ENCODE measurements at regions not wholly inside any gene's neighbourhood (a gene's known extent, or its start where the extent isn't known, plus 50 kb on each side); places are given as distances from the start of the nearest gene placed in this dataset.

- no peak for TF ChIP-seq ZNF687 (IDR thresholded peaks at IDR 0.05)
These were observed 226.2 kb downstream of the PDCD6IP start (continued) for GRCh38 chr3:34024447-34025240.

DNA sequence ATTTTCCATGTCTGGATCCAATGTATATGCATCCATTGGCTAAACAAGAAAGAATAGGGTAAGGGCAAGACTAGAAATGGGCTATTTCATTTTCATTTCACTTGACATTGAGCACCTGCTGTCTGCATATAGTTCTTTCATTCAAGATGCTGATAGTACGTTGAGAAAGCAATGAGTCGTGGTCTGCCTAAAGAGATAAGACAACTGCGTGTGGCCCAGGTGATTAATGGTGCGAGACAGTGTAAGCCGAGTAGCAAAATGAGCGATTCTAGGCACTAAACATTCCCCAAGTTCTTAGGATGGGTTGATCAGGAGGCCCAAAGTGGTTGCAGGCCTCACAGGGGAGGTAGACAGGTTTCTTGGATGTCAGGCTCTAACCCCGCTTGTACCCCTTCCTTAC is 235.4 kb downstream of the PDCD6IP start:
- Histone ChIP-seq H3K36me3 (ENCODE audit: control insufficient read depth in 2 of 2, insufficient read depth in 2 of 2, low read length in 1 of 2) (no peaks in the 10 kb centered on the region), H3K9me3 (replicated peaks; ENCODE audit: control insufficient read depth, insufficient read depth, low read length) (no peaks in the 10 kb centered on the region; the same call in 2 of the 3 replicates), H3K4me3 (no peak overlapping the region), H3K79me2 (ENCODE audit: control insufficient read depth, insufficient read depth, low read length) (no peaks in the 10 kb centered on the region), H3K27me3 (replicated peaks in 1 of 2; ENCODE audit: control insufficient read depth in 2 of 2, insufficient read depth in 2 of 2, low read length in 1 of 2) (no peaks in the 10 kb centered on the region), H4K20me1 (ENCODE audit: control insufficient read depth, insufficient read depth) (no peaks in the 10 kb centered on the region), H2AFZ (ENCODE audit: control insufficient read depth, low read depth, low read length) (no peak overlapping the region), H3K4me1 (ENCODE audit: control insufficient read depth, insufficient read depth, low read length) (no peaks in the 10 kb centered on the region), H3K27ac (ENCODE audit: control insufficient read depth, insufficient read depth) (no peak overlapping the region), H3K4me2 (ENCODE audit: control insufficient read depth, insufficient read depth) (no peak overlapping the region), H3K9ac (ENCODE audit: control insufficient read depth, insufficient read depth, low read length) (no peak overlapping the region)
- SMC1A ChIA-PET (ENCODE audit: uncharacterized antibody, unreplicated experiment) = no interaction called here
- CTCF ChIA-PET = no interaction called here
- no TSS peak for BruUV-seq (replicated peaks)
- FAIRE-seq (no peak), DNase-seq (ENCODE audit: low read depth, low spot score) (no peak), ATAC-seq (no peak)
- in situ Hi-C loops (cut with MboI) (no loop called here), intact Hi-C loops (cut with micrococcal nuclease; ENCODE audit: unreplicated experiment) (no loop called here)
- 55% methylated on average over 7 of the region's 7 CpGs for WGBS (ENCODE audit: insufficient coverage, insufficient replicate concordance, low lambda C conversion rate, missing lambda C conversion rate)
- TF ChIP-seq ZBED1 (IDR thresholded peaks at IDR 0.05; ENCODE audit: borderline replicate concordance) (no peak), RELA (IDR thresholded peaks at IDR 0.05; ENCODE audit: borderline replicate concordance, partially characterized antibody) (no peak), CHD1 (IDR thresholded peaks at IDR 0.05; ENCODE audit: low read depth, low read length) (no peak), ZNF622 (IDR thresholded peaks at IDR 0.05) (no peak), TCF7 (IDR thresholded peaks at IDR 0.05; ENCODE audit: borderline replicate concordance) (no peak), FOXM1 (IDR thresholded peaks at IDR 0.05; ENCODE audit: low read depth, low read length) (no peak), POLR2AphosphoS2 (IDR thresholded peaks at IDR 0.05; ENCODE audit: low read depth, low read length) (no peak), CREM (IDR thresholded peaks at IDR 0.05; ENCODE audit: low read depth) (no peak), ZNF217 (IDR thresholded peaks at IDR 0.05) (no peak), STAT1 (conservative IDR thresholded peaks at IDR 0.05) (no peak), SREBF1 (IDR thresholded peaks at IDR 0.05; ENCODE audit: low read length) (no peak)
- TF ChIP-seq, protein P1, sequence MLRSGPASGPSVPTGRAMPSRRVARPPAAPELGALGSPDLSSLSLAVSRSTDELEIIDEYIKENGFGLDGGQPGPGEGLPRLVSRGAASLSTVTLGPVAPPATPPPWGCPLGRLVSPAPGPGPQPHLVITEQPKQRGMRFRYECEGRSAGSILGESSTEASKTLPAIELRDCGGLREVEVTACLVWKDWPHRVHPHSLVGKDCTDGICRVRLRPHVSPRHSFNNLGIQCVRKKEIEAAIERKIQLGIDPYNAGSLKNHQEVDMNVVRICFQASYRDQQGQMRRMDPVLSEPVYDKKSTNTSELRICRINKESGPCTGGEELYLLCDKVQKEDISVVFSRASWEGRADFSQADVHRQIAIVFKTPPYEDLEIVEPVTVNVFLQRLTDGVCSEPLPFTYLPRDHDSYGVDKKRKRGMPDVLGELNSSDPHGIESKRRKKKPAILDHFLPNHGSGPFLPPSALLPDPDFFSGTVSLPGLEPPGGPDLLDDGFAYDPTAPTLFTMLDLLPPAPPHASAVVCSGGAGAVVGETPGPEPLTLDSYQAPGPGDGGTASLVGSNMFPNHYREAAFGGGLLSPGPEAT (IDR thresholded peaks at IDR 0.05; ENCODE audit: low read depth) = no peak
- POLR2A ChIA-PET = no interaction called here
- RAD21 ChIA-PET (ENCODE audit: unreplicated experiment) = no interaction called here
